DND-41 (cell line): ENCODE measurements at regions not wholly inside any gene's neighbourhood (a gene's known extent, or its start where the extent isn't known, plus 50 kb on each side); places are given as distances from the start of the nearest gene placed in this dataset.

Source experiments
- ATAC-seq: fragments of 200-7000 bp; cut with Tn5 transposase; 3 replicates; pipeline ENCODE4 v1.9.1; 2021; ENCODE audit warnings: low read depth; ENCODE audit not compliant: insufficient read depth
- DNase-seq: peaks from one replicate; pipeline ENCODE4 v3.0.0-alpha.2; 2020
- H2AFZ ChIP-seq: 2 replicates; pipeline ENCODE4 v1.6.0; 2012; ENCODE audit warnings: low read depth, low read length
- H3K27ac ChIP-seq: 2 replicates; pipeline ENCODE4 v1.5.1; 2012; ENCODE audit warnings: low read length, inconsistent platforms
- H3K27me3 ChIP-seq: fragments of 200-600 bp; sonication (generic); 2 replicates; pipeline ENCODE4 v1.6.0; 2012; ENCODE audit warnings: low read length, mild to moderate bottlenecking, inconsistent platforms; ENCODE audit not compliant: insufficient read depth, poor library complexity
- H3K36me3 ChIP-seq: 2 replicates; pipeline ENCODE4 v1.5.1; 2012; ENCODE audit warnings: low read length, inconsistent platforms; ENCODE audit not compliant: insufficient read depth
- H3K4me1 ChIP-seq: 2 replicates; pipeline ENCODE4 v1.5.1; 2012; ENCODE audit warnings: mild to moderate bottlenecking, low read length; ENCODE audit not compliant: insufficient read depth
- H3K4me2 ChIP-seq: 2 replicates; pipeline ENCODE4 v1.6.0; 2012; ENCODE audit warnings: mild to moderate bottlenecking, moderate library complexity, low read length, inconsistent platforms; ENCODE audit not compliant: insufficient read depth
- H3K4me3 ChIP-seq, 2 experiments: fragments of 200-600 bp in 1 of 2; shearing (Covaris generic) in 1 of 2; 2 replicates each; pipeline ENCODE4 v1.5.1; 2012 to 2016; ENCODE audit warnings: inconsistent platforms in 2 of 2, low read length in 2 of 2, mild to moderate bottlenecking in 2 of 2, low read depth in 1 of 2, moderate library complexity in 1 of 2
- H3K79me2 ChIP-seq: 2 replicates; pipeline ENCODE4 v1.6.0; 2012; ENCODE audit warnings: low read length, inconsistent platforms; ENCODE audit not compliant: insufficient read depth
- H3K9ac ChIP-seq: 2 replicates; pipeline ENCODE4 v1.6.0; 2012; ENCODE audit warnings: low read depth, mild to moderate bottlenecking, inconsistent platforms, low read length, moderate library complexity
- H3K9me3 ChIP-seq: 2 replicates; pipeline ENCODE4 v1.5.1; 2012; ENCODE audit warnings: low read length, moderate library complexity, mild to moderate bottlenecking, inconsistent platforms; ENCODE audit not compliant: insufficient read depth, severe bottlenecking
- H4K20me1 ChIP-seq: 2 replicates; pipeline ENCODE4 v1.6.0; 2012; ENCODE audit warnings: low read length; ENCODE audit not compliant: insufficient read depth
- CTCF ChIP-seq: IDR thresholded peaks from 2 replicates; pipeline ENCODE4 v1.5.1; 2012; ENCODE audit warnings: borderline replicate concordance, low read length, moderate library complexity, mild to moderate bottlenecking; ENCODE audit not compliant: poor library complexity, severe bottlenecking; ENCODE audit errors: extremely low read depth
- EZH2 ChIP-seq: IDR thresholded peaks from 3 replicates; pipeline ENCODE4 v1.6.1; 2012; ENCODE audit warnings: borderline replicate concordance, low read depth, mild to moderate bottlenecking, moderate library complexity, low read length, inconsistent platforms; ENCODE audit not compliant: severe bottlenecking

GRCh38 chr2:126446106-126446695 is 209.8 kb upstream of the GYPC start:
- Histone ChIP-seq H3K4me2 (no peak overlapping the region), H3K9ac (no peak overlapping the region), H3K4me3 (no peak overlapping the region), H3K4me1 (no peaks in the 10 kb centered on the region), H3K9me3 (no peaks in the 10 kb centered on the region), H3K27ac (no peak overlapping the region), H3K79me2 (no peaks in the 10 kb centered on the region), H2AFZ (no peak overlapping the region), H3K27me3 (no peaks in the 10 kb centered on the region), H3K36me3 (no peaks in the 10 kb centered on the region), H4K20me1 (no peaks in the 10 kb centered on the region)
- ATAC-seq (no peak), DNase-seq (no peak)
- TF ChIP-seq EZH2 (no peak), CTCF (no peak)

GRCh38 chr2:126448611-126449010 is 207.3 kb upstream of the GYPC start:
- H3K36me3 ChIP-seq, result no peaks in the 10 kb centered on the region
- H3K4me3 ChIP-seq, result no peak overlapping the region
- no peaks in the 10 kb centered on the region for H3K4me1 ChIP-seq
- no peak overlapping the region for H3K27ac ChIP-seq
- no peaks in the 10 kb centered on the region for H4K20me1 ChIP-seq
- no peak overlapping the region for H3K4me2 ChIP-seq
- no peaks in the 10 kb centered on the region for H3K79me2 ChIP-seq
- H3K9me3 ChIP-seq, result no peaks in the 10 kb centered on the region
- no peak for TF ChIP-seq CTCF
- no peak for TF ChIP-seq EZH2
- no peak overlapping the region for H3K9ac ChIP-seq
- DNase-seq (no peak), ATAC-seq (no peak)
- no peak overlapping the region for H2AFZ ChIP-seq
- H3K27me3 ChIP-seq, result no peaks in the 10 kb centered on the region

GRCh38 chr2:126449677-126450076 is 206.3 kb upstream of the GYPC start:
- H3K4me2 ChIP-seq, result no peak overlapping the region
- no peak for TF ChIP-seq CTCF
- no peak for TF ChIP-seq EZH2
- H3K27me3 ChIP-seq, result no peaks in the 10 kb centered on the region
- H3K36me3 ChIP-seq, result no peaks in the 10 kb centered on the region
- no peak for DNase-seq
- no peak for ATAC-seq
- no peaks in the 10 kb centered on the region for H3K4me1 ChIP-seq
- H3K9ac ChIP-seq, result no peak overlapping the region
- no peaks in the 10 kb centered on the region for H3K79me2 ChIP-seq
- H4K20me1 ChIP-seq, result no peaks in the 10 kb centered on the region
- H3K27ac ChIP-seq, result no peak overlapping the region
- no peak overlapping the region for H2AFZ ChIP-seq
- H3K4me3 ChIP-seq, result no peak overlapping the region
- H3K9me3 ChIP-seq, result no peaks in the 10 kb centered on the region
